GM21529 (cell line): ENCODE measurements at regions not wholly inside any gene's neighbourhood (a gene's known extent, or its start where the extent isn't known, plus 50 kb on each side); places are given as distances from the start of the nearest gene placed in this dataset.

Experiments
- ATAC-seq: cut with Tn5 transposase; IDR thresholded peaks from one replicate; pipeline ENCODE4 v1.9.1; 2021; ENCODE audit not compliant: unreplicated experiment

- no peak for ATAC-seq
Measured at GRCh38 chr13:107141767-107142166, 573.8 kb upstream of the ARGLU1 start.

GRCh38 chr13:107139006-107139405 lies 571.1 kb upstream of the ARGLU1 start:
- no peak for ATAC-seq

- ATAC-seq, result no peak
Measured at GRCh38 chr13:107138486-107138885, 570.5 kb upstream of the ARGLU1 start.

- no peak for ATAC-seq
Measured at GRCh38 chr13:107133950-107134349, 566.0 kb upstream of the ARGLU1 start.

GRCh38 chr13:107130566-107130965 lies 562.6 kb upstream of the ARGLU1 start:
- no peak for ATAC-seq

GRCh38 chr13:107124730-107125129 lies 556.8 kb upstream of the ARGLU1 start:
- no peak for ATAC-seq

- ATAC-seq, result no peak
Measured at GRCh38 chr13:107124129-107124718, 556.3 kb upstream of the ARGLU1 start.

- no peak for ATAC-seq
Measured at GRCh38 chr13:107121793-107122192, 553.9 kb upstream of the ARGLU1 start.

- ATAC-seq, result no peak
Measured at GRCh38 chr13:107119989-107120881, 552.3 kb upstream of the ARGLU1 start.

- ATAC-seq, result no peak
Measured at GRCh38 chr13:107118506-107118905, 550.6 kb upstream of the ARGLU1 start.

- ATAC-seq, result no peak
Measured at GRCh38 chr13:107117327-107118012, 549.5 kb upstream of the ARGLU1 start.

- no peak for ATAC-seq
Measured at GRCh38 chr13:107113387-107113786, 545.5 kb upstream of the ARGLU1 start.

GRCh38 chr13:107111248-107111647 lies 543.3 kb upstream of the ARGLU1 start:
- ATAC-seq, result no peak

- no peak for ATAC-seq
Measured at GRCh38 chr13:107104631-107105030, 536.7 kb upstream of the ARGLU1 start.

GRCh38 chr13:107102676-107103075 lies 534.7 kb upstream of the ARGLU1 start:
- no peak for ATAC-seq

- ATAC-seq, result no peak
Measured at GRCh38 chr13:107099661-107100060, 531.7 kb upstream of the ARGLU1 start.

GRCh38 chr13:107097916-107098315 lies 530.0 kb upstream of the ARGLU1 start:
- no peak for ATAC-seq

GRCh38 chr13:107095876-107096275 lies 527.9 kb upstream of the ARGLU1 start:
- ATAC-seq, result no peak

GRCh38 chr13:107091861-107092260 lies 523.9 kb upstream of the ARGLU1 start:
- no peak for ATAC-seq

- no peak for ATAC-seq
Measured at GRCh38 chr13:107091428-107091827, 523.5 kb upstream of the ARGLU1 start.

GRCh38 chr13:107088061-107088460 lies 520.1 kb upstream of the ARGLU1 start:
- ATAC-seq, result no peak
